Epithelial cell of prostate (primary cell): ENCODE measurements at regions not wholly inside any gene's neighbourhood (a gene's known extent, or its start where the extent isn't known, plus 50 kb on each side); places are given as distances from the start of the nearest gene placed in this dataset.
"Not testable (repeated sequence)": the region's sequence is repeated elsewhere in the genome, so short reads cannot be mapped to it uniquely, and the experiment has no call there.

Experiments used
- DNase-seq: peaks from one replicate; pipeline ENCODE4 v3.0.0-alpha.2; 2011; ENCODE audit warnings: low read depth, low spot score
- H3K27ac ChIP-seq: fragments of 450-650 bp; 2 replicates; pipeline ENCODE4 v1.5.1; 2017; ENCODE audit warnings: mild to moderate bottlenecking

DNA sequence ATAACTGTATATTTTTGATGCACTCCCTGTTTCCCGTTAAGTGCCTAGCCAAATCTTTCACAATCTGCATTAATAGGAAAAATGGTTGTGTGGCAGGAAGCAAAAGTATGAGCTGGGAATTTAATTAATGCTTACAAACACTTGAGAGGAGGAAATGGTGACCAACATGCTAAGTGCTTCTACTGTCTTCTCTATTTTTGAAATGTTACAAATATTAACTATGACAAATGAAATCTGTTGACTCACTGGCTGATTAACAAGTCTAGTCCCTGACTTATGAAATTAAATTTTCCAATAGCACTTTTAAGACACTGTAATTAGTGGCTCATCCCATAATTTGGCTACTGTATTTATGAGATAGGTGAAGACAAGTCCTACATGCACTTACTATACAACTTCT is 446.9 kb upstream of the DPPA4 start:
- no peak overlapping the region for H3K27ac ChIP-seq
- no peak for DNase-seq

DNA sequence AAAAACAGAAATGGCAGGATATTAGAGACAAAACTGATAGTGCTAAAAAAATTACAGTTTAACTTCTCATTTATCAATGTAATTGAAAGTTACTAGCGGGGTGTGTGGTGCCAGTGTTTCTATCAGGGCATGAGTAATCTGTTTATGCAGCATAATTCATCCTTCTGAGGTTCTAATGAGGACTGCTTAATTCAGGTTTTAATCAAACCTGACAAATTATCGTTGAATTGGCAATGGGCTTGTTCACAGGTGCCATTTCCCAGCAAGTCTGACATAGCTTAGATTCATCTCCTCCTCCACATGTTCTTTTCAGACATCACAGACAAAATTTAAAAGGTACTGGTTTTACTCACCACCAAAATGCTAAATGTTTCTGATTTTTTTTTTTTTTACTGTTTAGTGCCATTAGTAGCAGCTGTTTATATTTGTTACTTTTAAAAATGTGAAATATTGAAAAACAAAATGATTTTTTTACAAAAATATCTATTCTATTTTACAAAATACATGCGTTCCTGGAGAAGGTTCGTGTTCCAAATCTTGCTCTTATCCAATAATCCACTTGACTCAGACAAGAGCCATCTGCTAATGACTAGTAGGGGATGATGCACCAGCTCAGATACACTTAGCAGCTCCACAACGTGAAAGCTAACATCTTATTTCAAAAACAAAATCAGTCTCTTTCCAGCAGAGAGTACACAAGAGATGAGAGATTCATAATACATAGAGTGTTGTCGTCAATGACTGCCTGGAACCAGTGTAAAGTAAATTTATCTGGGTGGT is 447.7 kb upstream of the DPPA4 start:
- DNase-seq = no peak
- H3K27ac ChIP-seq = no peak overlapping the region

DNA sequence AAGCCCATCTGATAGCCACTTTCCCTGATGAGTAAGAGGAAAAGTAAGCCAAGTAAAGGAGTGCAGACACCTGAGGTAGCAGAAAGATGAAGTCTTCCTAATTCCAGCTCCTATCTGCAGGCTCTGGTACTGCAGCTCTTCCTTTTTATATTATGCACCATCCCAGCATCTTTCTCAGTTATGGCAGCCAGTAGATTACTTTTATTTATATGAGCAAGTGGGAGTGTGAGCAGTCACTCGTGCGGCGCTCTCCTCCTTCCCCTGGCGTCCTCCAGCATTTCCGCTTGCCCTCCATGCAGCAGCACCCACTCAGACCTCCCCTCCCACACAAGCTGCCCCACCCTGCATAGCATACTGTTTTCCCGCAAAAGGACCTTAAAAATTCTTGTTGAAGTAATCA is 465.9 kb upstream of the DPPA4 start:
- no peak for DNase-seq
- no peak overlapping the region for H3K27ac ChIP-seq

GRCh38 chr3:109804697-109805096 is 467.4 kb upstream of the DPPA4 start:
- peak; percentile 51 for DNase-seq

GRCh38 chr3:109806929-109807328 is 469.6 kb upstream of the DPPA4 start:
- DNase-seq = no peak
- peak overlapping the region; percentile 10 for H3K27ac ChIP-seq

More at GRCh38 chr3:109804697-109805096, 467.4 kb upstream of the DPPA4 start:
- no peak overlapping the region for H3K27ac ChIP-seq

DNA sequence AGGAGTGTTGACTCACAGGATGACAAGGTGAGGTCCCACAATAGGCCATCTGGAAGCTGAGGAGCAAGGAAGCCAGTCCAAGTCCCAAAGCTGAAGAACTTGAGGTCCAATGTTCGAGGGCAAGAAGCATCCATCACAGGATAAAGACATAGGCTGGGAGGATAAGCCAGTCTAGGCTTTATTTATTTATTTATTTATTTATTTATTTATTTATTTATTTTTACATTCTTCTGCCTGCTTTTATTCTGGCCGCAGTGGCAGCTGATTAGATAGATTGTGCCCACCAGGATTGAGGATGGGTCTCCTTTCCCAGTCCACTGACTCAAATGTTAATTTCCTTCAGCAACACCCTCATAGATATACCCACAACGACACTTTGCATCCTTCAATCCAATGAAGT is 472.2 kb upstream of the DPPA4 start:
- no peak for DNase-seq

GRCh38 chr3:109818081-109818480 is 480.7 kb upstream of the DPPA4 start:
- no peak overlapping the region for H3K27ac ChIP-seq
- DNase-seq = no peak

More for the DNA sequence above, 472.2 kb upstream of the DPPA4 start:
- no peak overlapping the region for H3K27ac ChIP-seq

DNA sequence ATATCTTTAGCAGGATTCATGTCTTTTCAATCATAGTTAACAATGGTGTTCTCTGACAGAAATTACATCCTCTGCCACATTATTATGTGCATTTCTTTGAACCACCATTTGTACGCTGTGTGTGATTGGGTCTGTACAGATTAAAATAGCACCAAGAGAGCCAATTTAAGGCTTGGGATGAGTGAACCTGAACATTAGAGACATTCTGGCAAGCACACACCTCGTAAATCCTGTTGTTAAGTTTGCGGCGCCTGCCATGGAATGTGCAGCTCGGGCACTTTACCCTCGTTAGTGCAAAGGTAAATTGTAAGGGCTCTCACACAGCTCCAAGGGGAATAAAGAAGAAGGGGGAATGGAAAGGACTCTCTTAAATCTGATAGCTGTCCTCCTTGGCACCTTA is 482.4 kb upstream of the DPPA4 start:
- no peak for DNase-seq
- H3K27ac ChIP-seq = no peak overlapping the region

DNA sequence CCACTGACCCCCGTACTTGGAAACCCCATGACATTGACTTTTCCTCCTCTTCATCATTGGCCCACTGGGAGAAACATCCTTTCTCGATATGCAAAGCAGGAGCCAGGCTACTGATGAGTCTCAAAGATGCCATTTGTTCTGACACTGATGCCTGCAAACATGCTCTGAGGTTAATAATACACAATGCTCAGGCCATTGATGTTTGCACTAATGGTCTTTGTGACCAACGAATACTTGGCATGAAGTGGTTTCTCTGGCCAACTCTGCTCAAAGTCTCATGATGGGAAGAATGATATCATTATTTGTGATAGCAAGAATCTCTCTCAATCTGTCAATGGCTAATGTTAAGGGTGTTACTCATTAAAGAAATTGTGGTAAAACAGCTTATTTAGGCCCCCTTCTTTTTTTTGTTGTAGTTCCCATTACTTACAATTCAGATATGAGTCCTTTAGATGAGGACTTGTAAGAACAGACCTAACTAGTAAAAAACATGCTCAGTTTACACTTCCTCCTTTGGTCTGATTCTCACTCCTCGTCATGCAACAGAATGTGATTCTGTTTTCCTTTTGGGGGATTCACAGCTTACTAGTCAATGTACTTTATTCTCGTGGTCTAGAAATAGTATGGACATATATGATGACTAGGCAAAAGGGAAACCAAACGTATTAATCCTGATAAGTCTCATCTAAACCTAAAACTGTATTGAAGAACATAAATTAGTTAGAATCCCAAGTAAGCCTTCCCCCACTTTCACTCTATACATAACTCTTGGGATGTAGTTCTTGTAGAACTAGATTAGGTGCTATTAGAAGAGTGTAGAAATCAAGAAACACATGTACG is 488.8 kb upstream of the DPPA4 start:
- DNase-seq = no peak
- H3K27ac ChIP-seq = no peak overlapping the region

- no peak for DNase-seq
- no peak overlapping the region for H3K27ac ChIP-seq
Measured at GRCh38 chr3:109831403-109831802, 494.1 kb upstream of the DPPA4 start.

DNA sequence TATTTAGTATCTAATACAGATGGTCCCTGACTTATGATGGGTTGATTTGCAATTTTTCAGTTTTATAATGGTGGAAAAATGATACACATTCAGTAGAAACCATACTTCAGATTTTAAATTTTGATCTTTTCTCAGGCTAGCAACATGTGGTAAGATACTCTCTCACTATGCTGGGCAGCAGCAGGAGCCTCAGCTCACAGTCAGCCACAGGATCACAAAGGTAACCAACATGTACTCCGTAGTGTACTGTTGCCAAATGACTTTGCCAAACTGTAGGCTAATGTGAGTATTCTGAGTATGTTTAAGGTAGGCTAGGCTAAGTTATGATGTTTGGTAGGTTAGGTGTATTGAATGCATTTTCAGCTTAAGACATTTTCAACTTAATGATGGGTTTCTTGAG is 498.6 kb upstream of the DPPA4 start:
- H3K27ac ChIP-seq = no peak overlapping the region
- DNase-seq = no peak

DNA sequence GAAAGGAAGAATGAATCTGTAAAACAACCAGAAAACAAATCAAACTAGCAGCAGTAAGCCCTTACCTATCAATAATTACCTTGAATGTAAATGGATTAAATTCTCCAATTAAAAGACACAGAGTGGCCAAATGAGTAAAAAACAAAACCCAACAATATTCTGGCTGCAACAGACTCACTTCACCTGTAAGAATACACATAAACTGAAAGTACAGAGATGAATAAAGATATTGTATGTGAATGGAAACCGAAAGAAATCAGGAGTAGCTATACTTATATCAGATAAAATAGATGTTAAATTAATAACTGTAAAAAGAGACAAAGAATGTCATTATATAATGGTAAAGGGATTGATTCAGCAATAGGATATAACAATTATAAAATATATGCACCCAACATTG is 514.5 kb upstream of the DPPA4 start:
- H3K27ac ChIP-seq = no peak overlapping the region
- DNase-seq = no peak

DNA sequence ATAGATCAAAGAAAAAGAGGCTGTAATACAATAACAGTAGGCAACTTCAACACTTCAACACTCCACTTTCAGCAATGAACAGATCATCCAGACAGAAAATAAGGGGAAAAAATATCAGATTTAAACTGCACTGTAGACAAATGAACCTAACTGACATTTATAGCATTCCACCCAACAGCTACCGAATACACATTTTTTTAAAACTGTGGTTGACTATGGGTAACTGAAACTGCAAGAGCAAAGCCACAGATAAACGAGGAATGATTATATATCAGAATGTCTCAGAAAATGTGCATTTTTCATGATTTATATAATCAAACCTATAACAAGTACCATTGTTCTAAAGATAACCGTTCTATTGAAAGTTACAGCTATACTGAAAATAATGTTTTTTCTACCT is 514.9 kb upstream of the DPPA4 start:
- no peak overlapping the region for H3K27ac ChIP-seq
- DNase-seq = no peak

GRCh38 chr3:109853077-109853731 is 515.9 kb upstream of the DPPA4 start:
- DNase-seq = no peak

GRCh38 chr3:109863701-109864100 is 526.4 kb upstream of the DPPA4 start:
- DNase-seq = no peak
- H3K27ac ChIP-seq = no peak overlapping the region

More at GRCh38 chr3:109853077-109853731, 515.9 kb upstream of the DPPA4 start:
- H3K27ac ChIP-seq = no peak overlapping the region

- DNase-seq = no peak
- no peak overlapping the region for H3K27ac ChIP-seq
Measured at GRCh38 chr3:109864452-109864851, 527.1 kb upstream of the DPPA4 start.

GRCh38 chr3:109869586-109869985 is 532.2 kb upstream of the DPPA4 start:
- H3K27ac ChIP-seq = no peak overlapping the region

GRCh38 chr3:109874896-109875708 is 537.8 kb upstream of the DPPA4 start:
- DNase-seq = peak; percentile 90
- peak overlapping the region; percentile 45 for H3K27ac ChIP-seq

More at GRCh38 chr3:109869586-109869985, 532.2 kb upstream of the DPPA4 start:
- no peak for DNase-seq

DNA sequence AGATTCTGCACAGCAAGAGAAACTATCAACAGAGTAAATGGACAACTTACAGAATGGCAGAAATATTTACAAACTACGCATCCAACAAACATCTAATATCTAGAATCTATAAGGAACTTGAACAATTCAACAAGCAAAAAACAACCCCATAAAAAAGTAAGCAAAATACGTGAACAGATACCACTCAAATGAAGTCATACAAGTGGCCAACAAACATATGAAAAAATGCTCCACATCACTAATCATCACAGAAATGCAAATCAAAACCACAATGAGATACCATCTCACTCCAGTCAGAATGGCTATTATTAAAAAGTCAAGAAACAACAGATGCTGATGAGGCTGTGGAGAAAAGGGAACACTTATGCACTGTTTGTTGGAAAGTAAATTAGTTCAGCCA is 540.3 kb upstream of the DPPA4 start:
- H3K27ac ChIP-seq, DNase-seq: not testable (repeated sequence)

GRCh38 chr3:109882144-109882543 is 544.8 kb upstream of the DPPA4 start:
- H3K27ac ChIP-seq = no peak overlapping the region
- DNase-seq = no peak
